LNCaP clone FGC (cell line): ENCODE measurements at regions not wholly inside any gene's neighbourhood (a gene's known extent, or its start where the extent isn't known, plus 50 kb on each side); places are given as distances from the start of the nearest gene placed in this dataset.
A peak's percentile ranks its signal among the peaks of the same experiment; 100 is the strongest.

ENCODE experiments used
- DNase-seq: peaks from one replicate; pipeline ENCODE4 v3.0.0-alpha.2; 2011; ENCODE audit warnings: low read depth
- H3K4me3 ChIP-seq: 2 replicates; pipeline ENCODE4 v1.5.1; 2011; ENCODE audit warnings: mild to moderate bottlenecking, low read depth, low read length, control low read depth
- CTCF ChIP-seq: IDR thresholded peaks from 2 replicates; pipeline ENCODE4 v1.5.1; 2012; ENCODE audit warnings: mild to moderate bottlenecking; ENCODE audit not compliant: control insufficient read depth, insufficient read depth; ENCODE audit errors: extremely low read depth

GRCh38 chr1:194825382-194825781, 1639.0 kb upstream of the B3GALT2 start:
- no peak for TF ChIP-seq CTCF
- H3K4me3 ChIP-seq, result no peak overlapping the region
- DNase-seq, result no peak

- no peak for TF ChIP-seq CTCF
- DNase-seq, result no peak
Observed at GRCh38 chr1:194821091-194821490, 1634.7 kb upstream of the B3GALT2 start.

GRCh38 chr1:194818674-194819073, 1632.3 kb upstream of the B3GALT2 start:
- no peak for TF ChIP-seq CTCF
- DNase-seq, result no peak
- H3K4me3 ChIP-seq, result no peak overlapping the region

More at GRCh38 chr1:194821091-194821490, 1634.7 kb upstream of the B3GALT2 start:
- H3K4me3 ChIP-seq, result no peak overlapping the region

GRCh38 chr1:194816859-194817258, 1630.4 kb upstream of the B3GALT2 start:
- H3K4me3 ChIP-seq, result no peak overlapping the region
- no peak for TF ChIP-seq CTCF
- DNase-seq, result no peak

DNA sequence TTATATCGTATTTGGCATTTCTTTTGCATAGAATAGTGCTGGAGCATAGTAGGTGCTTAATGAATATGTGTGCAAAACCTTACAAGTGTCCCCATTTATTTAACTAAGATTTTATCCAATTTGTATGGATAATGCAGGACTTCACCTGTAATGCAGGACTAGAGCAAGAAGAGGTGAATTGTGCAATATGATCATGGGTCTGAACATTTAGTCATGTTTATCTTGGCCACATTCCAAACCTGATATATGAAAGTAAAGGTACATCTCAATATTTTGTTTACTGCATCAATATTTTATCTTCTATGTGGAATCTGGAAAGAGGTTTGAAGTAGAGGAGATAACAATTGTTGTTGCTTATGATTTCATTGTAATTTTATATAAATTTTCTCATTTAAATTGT, 1626.7 kb upstream of the B3GALT2 start:
- peak; percentile 8 for DNase-seq
- no peak overlapping the region for H3K4me3 ChIP-seq
- no peak for TF ChIP-seq CTCF

DNA sequence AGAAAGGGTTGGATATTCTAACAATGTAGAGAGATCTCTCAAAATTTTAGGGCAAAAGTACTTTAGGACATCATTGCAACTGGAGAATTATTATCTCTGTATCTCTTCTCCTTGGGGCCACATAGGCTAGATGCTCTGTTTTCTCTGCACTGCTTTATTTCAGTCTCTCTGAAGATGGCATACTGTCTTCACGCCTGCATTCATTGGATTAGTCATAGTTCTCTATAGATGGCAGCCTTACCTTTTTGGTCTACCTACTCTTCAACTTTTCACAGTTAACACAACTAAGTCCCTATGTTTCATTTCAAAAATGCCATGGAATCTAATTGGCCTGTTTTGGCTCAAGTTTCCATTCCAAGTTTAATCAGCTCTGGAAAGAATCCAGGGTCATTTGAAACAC, 1623.3 kb upstream of the B3GALT2 start:
- no peak overlapping the region for H3K4me3 ChIP-seq
- 0 out of 2 replicates have a peak, but pooled peaks have one; percentile 9 for TF ChIP-seq CTCF
- DNase-seq, result no peak

DNA sequence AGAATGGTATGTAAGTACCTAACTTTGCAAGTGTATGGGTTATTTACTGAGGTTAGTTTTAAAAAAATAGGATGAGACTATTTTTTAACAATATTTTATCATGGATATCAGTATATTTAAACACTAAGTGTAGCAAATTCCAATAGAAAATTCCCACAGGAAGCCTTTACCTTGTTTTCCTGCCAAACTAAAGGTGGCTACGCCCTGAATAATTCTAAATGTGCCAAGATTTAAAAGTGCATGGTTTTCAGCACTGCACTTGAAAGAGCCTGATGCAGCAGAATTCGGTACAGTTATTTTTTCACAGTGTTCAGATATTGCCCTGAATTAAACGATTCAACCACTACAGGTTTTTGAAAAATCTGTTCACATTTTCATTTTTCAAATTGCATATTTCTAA, 1622.8 kb upstream of the B3GALT2 start:
- no peak for DNase-seq
- no peak overlapping the region for H3K4me3 ChIP-seq
- no peak for TF ChIP-seq CTCF
